Retinal pigment epithelial cell (primary cell): ENCODE measurements at regions not wholly inside any gene's neighbourhood (a gene's known extent, or its start where the extent isn't known, plus 50 kb on each side); places are given as distances from the start of the nearest gene placed in this dataset.

Experiments used
- DNase-seq: peaks from one replicate; pipeline ENCODE4 v3.0.0-alpha.2; 2010; ENCODE audit warnings: low read depth
- H3K4me3 ChIP-seq: 2 replicates; pipeline ENCODE4 v1.5.1; 2011; ENCODE audit warnings: mild to moderate bottlenecking, low read length, control low read depth, moderate library complexity
- TF ChIP-seq, protein P1 (sequence below): conservative IDR thresholded peaks from 2 replicates; pipeline ENCODE4 v1.5.1; 2011; ENCODE audit warnings: low read depth, low read length, control low read depth, inconsistent platforms

DNA sequence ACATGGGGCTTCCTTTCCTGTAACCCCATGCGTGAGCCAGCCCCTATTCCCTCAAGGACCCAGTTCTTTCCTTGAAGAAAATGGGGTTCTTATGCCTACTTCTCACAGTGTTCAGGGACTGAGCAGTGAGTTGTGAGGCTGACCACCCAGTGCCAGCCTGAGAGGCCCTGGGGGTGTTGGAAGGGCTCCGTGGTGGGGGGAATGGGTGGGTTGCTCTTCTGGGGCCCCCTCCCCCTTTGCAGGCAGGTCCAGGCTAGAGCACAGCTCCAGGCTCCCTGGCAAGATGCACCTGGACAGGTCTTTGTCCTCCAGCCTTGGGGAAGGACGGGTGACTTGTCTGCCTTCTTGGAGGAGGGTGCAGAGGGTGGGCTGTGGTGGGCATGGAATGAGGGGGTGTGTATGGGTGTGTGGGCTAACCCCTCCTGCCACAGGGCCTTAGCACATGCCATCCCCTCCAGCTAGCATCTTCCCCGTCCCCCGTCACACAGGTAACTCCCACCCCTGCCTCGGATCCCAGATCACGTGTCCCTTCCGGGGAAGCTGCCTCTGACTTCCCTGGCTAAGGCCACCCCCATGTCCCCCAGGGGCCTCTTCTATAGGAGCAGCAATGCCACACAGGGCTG is 64.6 kb downstream of the MYEOV start:
- no peak overlapping the region for H3K4me3 ChIP-seq
- TF ChIP-seq, protein P1, sequence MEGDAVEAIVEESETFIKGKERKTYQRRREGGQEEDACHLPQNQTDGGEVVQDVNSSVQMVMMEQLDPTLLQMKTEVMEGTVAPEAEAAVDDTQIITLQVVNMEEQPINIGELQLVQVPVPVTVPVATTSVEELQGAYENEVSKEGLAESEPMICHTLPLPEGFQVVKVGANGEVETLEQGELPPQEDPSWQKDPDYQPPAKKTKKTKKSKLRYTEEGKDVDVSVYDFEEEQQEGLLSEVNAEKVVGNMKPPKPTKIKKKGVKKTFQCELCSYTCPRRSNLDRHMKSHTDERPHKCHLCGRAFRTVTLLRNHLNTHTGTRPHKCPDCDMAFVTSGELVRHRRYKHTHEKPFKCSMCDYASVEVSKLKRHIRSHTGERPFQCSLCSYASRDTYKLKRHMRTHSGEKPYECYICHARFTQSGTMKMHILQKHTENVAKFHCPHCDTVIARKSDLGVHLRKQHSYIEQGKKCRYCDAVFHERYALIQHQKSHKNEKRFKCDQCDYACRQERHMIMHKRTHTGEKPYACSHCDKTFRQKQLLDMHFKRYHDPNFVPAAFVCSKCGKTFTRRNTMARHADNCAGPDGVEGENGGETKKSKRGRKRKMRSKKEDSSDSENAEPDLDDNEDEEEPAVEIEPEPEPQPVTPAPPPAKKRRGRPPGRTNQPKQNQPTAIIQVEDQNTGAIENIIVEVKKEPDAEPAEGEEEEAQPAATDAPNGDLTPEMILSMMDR, result no peak
- DNase-seq, result no peak

DNA sequence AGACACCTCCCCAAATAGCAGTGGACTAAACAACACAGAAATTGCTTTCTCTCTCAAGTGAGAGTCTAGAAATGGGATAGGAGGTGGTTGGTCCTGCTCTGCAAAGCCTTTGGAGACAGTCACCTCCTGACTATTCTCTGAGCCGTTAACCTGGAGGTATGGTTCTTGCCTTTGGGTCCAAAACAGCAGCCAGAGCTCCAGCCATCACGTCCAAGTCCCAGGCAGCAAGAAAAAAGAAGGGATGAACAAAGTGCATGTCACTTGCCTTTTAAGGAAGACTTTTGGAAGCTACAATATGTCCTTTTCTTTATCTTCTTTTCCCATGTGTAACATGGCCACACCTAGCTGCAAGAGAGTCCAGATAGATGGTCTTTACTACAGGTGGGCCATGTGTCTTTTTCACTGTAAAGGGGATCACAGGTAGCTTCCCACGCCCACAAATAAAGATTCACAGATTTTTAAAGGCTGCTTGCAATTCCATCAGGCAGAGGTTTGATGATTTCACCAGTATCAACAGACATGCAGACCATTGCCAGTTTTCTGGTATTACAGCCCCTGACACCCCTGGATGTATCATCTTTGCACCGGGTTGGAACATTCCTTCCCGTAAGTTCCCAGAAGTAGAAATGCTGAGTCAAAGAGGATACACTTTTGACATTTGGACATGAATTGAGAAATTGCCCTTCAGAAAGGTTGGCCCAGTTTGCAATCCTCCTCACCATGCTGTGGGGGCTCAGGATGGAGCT is 66.0 kb downstream of the MYEOV start:
- no peak for DNase-seq
- TF ChIP-seq, protein P1, result no peak
- H3K4me3 ChIP-seq, result no peak overlapping the region

DNA sequence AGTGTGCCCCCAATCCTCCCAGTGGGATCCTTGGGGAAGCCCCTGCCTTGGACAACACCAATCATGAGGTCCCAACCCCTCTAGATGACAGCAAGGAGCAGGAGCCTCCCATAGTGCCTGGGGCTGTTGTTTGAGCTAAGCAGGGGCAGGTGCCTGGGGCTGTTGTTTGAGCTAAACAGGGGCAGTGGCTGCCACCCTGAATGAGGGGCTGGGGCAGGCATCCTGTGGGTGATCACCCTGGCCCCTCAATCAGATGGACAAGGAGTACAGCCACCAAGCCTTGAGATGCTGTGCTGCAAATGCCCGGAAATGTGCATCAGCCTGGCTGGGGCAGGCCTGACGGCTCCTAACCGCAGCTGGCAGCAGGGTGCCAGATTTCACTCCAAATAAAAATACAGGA is 66.7 kb downstream of the MYEOV start:
- TF ChIP-seq, protein P1, result no peak
- DNase-seq, result no peak
- no peak overlapping the region for H3K4me3 ChIP-seq

DNA sequence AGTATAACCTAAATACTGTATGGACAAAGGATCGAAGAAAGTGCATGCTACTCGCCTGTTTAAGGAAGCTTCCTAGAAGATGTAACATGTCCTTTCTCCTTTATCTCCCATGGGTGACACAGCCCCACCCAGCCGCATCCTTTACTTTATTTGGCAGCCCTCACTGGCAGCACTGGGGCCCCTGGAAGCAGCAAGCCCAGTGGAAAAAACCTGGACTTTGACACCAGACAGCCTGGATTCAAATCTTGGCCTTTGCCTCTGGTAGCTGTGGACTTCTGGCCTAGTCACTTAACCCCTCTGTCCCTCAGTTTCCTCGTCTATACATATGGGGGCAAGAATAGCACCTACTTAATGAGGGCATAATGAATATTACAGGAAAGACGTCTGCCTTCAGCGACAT is 67.1 kb downstream of the MYEOV start:
- TF ChIP-seq, protein P1, result no peak
- no peak overlapping the region for H3K4me3 ChIP-seq
- DNase-seq, result no peak

DNA sequence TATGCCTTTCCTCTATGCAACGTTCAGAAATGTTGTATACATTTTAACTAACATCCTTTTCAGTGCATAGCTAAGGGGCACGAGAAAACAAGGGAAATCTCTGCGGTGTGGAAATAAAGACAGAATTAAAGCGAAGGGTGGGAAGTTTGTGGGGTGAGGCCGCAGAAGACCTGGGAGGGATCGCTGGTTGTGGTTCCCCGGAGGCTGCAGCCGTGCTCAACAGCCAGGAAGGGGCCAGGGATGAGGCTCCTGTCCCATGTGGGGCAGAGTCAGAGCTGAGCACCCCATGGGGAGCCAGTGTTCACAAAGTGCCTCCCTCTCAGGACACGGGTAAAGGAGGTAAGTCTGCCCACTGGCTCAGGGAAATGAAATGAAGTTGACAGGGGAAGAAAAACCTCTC is 67.5 kb downstream of the MYEOV start:
- no peak overlapping the region for H3K4me3 ChIP-seq
- no peak for DNase-seq
- TF ChIP-seq, protein P1, result no peak

DNA sequence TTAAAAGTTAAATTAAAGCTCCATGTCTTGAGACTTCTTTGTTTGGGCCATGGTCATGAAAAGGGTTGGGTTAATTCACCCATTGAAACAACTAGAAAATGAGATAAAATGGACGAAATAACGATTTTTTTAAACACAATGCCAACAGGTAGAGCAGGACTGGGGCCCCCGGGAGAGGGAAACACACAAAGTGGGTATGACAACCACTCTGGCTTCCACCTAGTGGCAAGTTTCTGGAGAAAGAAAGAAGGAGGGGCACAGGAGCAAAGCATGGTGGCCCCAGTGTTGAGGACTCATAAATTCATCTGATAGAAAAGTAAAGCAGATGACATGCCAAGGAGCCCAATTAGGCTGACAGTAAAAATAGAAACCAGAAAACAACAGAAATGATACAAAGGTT is 68.4 kb downstream of the MYEOV start:
- DNase-seq, result no peak
- no peak overlapping the region for H3K4me3 ChIP-seq
- TF ChIP-seq, protein P1, result no peak

DNA sequence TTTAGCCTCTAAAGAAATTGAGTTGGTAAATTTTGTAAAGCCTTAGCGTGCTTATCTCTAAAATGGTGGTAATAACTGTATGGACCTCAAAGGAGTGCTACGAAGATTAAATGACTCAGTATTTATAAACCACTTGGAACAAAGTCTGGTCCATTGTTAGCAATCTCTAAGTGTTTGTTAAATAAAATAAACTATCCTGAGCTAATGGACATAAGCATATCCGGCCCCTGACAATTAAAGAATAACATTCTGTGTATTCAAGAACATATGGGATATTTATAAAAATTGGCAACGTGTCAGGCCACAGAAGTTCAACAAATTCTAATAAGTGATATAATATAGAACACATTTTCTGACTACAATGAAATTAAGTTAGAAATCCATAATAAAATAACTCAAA is 71.0 kb downstream of the MYEOV start:
- TF ChIP-seq, protein P1, result no peak
- no peak for DNase-seq

More for the DNA sequence above, 71.0 kb downstream of the MYEOV start:
- H3K4me3 ChIP-seq, result no peak overlapping the region
